ENCODE measurements at regions not wholly inside any gene's neighbourhood (a gene's known extent, or its start where the extent isn't known, plus 50 kb on each side); places are given as distances from the start of the nearest gene placed in this dataset.

DNA sequence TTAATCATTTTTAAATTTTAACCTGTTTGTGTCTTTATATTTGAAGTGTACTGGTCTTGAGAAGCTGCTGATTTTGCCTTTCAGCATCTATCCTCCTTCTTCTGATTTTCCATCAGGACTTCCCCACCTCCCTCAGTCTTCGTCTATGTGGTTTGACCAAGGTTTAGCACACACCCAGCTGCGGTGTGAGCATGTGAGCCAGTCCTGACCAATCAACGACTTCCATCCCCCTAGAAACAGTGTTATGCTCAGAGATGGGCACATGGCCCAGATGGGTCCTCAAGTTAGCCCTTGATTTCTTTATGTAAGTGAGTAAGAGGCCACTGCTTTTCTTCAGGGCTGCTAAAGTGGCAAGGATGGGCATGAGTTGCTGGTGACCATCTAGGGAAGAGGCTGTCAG lies 190.8 kb downstream of the MATN1 start:
- TF ChIP-seq EZH2 (IDR thresholded peaks at IDR 0.05) (no peak), POLR2AphosphoS5 (IDR thresholded peaks at IDR 0.05; ENCODE audit: low read depth, low read length) (no peak), SIN3A (IDR thresholded peaks at IDR 0.05; ENCODE audit: low read depth) (no peak), POLR2A (IDR thresholded peaks at IDR 0.05; ENCODE audit: borderline replicate concordance, extremely low read depth, insufficient read depth, insufficient read length) (no peak), CEBPB (IDR thresholded peaks at IDR 0.05; ENCODE audit: low read depth) (no peak), TCF7L2 (IDR thresholded peaks at IDR 0.05; ENCODE audit: borderline replicate concordance, extremely low read depth, insufficient read depth, insufficient read length) (no peak)
- TF ChIP-seq, protein P1, sequence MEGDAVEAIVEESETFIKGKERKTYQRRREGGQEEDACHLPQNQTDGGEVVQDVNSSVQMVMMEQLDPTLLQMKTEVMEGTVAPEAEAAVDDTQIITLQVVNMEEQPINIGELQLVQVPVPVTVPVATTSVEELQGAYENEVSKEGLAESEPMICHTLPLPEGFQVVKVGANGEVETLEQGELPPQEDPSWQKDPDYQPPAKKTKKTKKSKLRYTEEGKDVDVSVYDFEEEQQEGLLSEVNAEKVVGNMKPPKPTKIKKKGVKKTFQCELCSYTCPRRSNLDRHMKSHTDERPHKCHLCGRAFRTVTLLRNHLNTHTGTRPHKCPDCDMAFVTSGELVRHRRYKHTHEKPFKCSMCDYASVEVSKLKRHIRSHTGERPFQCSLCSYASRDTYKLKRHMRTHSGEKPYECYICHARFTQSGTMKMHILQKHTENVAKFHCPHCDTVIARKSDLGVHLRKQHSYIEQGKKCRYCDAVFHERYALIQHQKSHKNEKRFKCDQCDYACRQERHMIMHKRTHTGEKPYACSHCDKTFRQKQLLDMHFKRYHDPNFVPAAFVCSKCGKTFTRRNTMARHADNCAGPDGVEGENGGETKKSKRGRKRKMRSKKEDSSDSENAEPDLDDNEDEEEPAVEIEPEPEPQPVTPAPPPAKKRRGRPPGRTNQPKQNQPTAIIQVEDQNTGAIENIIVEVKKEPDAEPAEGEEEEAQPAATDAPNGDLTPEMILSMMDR (IDR thresholded peaks at IDR 0.05 in 2 of 3, conservative IDR thresholded peaks at IDR 0.05 in 1 of 3; ENCODE audit: borderline replicate concordance in 1 of 3, insufficient read depth in 1 of 3, low read depth in 2 of 3, low read length in 2 of 3), result no peak
- TF ChIP-seq, protein P2, sequence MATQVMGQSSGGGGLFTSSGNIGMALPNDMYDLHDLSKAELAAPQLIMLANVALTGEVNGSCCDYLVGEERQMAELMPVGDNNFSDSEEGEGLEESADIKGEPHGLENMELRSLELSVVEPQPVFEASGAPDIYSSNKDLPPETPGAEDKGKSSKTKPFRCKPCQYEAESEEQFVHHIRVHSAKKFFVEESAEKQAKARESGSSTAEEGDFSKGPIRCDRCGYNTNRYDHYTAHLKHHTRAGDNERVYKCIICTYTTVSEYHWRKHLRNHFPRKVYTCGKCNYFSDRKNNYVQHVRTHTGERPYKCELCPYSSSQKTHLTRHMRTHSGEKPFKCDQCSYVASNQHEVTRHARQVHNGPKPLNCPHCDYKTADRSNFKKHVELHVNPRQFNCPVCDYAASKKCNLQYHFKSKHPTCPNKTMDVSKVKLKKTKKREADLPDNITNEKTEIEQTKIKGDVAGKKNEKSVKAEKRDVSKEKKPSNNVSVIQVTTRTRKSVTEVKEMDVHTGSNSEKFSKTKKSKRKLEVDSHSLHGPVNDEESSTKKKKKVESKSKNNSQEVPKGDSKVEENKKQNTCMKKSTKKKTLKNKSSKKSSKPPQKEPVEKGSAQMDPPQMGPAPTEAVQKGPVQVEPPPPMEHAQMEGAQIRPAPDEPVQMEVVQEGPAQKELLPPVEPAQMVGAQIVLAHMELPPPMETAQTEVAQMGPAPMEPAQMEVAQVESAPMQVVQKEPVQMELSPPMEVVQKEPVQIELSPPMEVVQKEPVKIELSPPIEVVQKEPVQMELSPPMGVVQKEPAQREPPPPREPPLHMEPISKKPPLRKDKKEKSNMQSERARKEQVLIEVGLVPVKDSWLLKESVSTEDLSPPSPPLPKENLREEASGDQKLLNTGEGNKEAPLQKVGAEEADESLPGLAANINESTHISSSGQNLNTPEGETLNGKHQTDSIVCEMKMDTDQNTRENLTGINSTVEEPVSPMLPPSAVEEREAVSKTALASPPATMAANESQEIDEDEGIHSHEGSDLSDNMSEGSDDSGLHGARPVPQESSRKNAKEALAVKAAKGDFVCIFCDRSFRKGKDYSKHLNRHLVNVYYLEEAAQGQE (IDR thresholded peaks at IDR 0.05; ENCODE audit: low read depth), result no peak
- TF ChIP-seq, protein P3, sequence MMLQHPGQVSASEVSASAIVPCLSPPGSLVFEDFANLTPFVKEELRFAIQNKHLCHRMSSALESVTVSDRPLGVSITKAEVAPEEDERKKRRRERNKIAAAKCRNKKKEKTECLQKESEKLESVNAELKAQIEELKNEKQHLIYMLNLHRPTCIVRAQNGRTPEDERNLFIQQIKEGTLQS (IDR thresholded peaks at IDR 0.05), result no peak
- TF ChIP-seq, protein P4, sequence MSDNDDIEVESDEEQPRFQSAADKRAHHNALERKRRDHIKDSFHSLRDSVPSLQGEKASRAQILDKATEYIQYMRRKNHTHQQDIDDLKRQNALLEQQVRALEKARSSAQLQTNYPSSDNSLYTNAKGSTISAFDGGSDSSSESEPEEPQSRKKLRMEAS (IDR thresholded peaks at IDR 0.05), result no peak

Measured in HCT116 (cell line).